ENCODE measurements at regions not wholly inside any gene's neighbourhood (a gene's known extent, or its start where the extent isn't known, plus 50 kb on each side); places are given as distances from the start of the nearest gene placed in this dataset.

DNA sequence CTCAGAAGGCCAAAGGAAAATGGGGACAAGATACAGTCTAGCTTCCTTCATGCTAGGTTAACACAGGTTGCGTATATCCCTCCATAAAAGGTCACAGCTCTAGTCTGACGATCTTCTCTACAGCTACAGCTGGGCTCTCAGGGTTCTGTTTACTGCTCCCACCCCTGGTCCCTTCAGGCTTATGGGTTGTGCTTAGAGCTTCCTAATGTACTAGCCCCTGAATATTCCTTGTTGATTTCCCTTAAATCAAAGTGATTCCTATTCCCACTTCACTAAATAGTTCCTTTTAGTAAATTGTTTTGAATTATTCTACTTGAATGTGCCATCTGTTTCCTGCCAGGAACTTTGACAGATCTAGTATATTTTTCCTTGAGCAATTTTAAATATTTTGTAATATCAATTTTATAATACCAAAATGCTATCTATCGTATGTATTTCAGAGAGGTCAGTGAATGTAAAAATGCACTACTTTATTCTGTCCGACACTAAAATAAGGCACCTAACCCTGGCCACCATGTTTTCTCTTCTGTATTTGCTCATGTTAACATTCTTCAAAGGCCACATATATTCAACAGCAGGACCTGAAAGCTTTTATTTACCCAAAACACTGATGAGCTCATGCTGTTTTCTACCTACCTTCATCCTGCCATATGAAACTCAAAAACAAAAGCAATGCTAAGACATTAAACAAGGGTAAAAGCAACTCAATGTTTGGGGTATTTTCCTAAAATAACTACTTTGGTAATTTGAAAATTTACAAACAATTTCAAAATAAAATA is 92.8 kb upstream of the TGFBR2 start:
- TF ChIP-seq, protein P1, sequence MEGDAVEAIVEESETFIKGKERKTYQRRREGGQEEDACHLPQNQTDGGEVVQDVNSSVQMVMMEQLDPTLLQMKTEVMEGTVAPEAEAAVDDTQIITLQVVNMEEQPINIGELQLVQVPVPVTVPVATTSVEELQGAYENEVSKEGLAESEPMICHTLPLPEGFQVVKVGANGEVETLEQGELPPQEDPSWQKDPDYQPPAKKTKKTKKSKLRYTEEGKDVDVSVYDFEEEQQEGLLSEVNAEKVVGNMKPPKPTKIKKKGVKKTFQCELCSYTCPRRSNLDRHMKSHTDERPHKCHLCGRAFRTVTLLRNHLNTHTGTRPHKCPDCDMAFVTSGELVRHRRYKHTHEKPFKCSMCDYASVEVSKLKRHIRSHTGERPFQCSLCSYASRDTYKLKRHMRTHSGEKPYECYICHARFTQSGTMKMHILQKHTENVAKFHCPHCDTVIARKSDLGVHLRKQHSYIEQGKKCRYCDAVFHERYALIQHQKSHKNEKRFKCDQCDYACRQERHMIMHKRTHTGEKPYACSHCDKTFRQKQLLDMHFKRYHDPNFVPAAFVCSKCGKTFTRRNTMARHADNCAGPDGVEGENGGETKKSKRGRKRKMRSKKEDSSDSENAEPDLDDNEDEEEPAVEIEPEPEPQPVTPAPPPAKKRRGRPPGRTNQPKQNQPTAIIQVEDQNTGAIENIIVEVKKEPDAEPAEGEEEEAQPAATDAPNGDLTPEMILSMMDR (conservative IDR thresholded peaks at IDR 0.05; ENCODE audit: low read length) = no peak
- TF ChIP-seq EZH2phosphoT487 (IDR thresholded peaks at IDR 0.05; ENCODE audit: borderline replicate concordance) = no peak
